HG02885 (cell line): ENCODE measurements at regions not wholly inside any gene's neighbourhood (a gene's known extent, or its start where the extent isn't known, plus 50 kb on each side); places are given as distances from the start of the nearest gene placed in this dataset.

ENCODE experiments used
- ATAC-seq: cut with Tn5 transposase; IDR thresholded peaks from one replicate; pipeline ENCODE4 v1.9.1; 2021; ENCODE audit warnings: mild to moderate bottlenecking; ENCODE audit not compliant: unreplicated experiment, poor library complexity

GRCh38 chr3:190252080-190252479 is 70.2 kb downstream of the CLDN1 start:
- ATAC-seq: no peak

GRCh38 chr3:190249414-190249813 is 72.8 kb downstream of the CLDN1 start:
- no peak for ATAC-seq

GRCh38 chr3:190242147-190242546 is 80.1 kb downstream of the CLDN1 start:
- no peak for ATAC-seq

GRCh38 chr3:190239325-190239724 is 82.9 kb downstream of the CLDN1 start:
- ATAC-seq: no peak

- ATAC-seq: no peak
These were observed 83.4 kb downstream of the CLDN1 start for GRCh38 chr3:190238871-190239270.

- no peak for ATAC-seq
These were observed 87.6 kb downstream of the CLDN1 start for GRCh38 chr3:190234621-190235020.

GRCh38 chr3:190229632-190230424 is 92.4 kb downstream of the CLDN1 start:
- peak; percentile 65 for ATAC-seq

- ATAC-seq: no peak
These were observed 95.2 kb downstream of the CLDN1 start for GRCh38 chr3:190227064-190227463.

- ATAC-seq: no peak
These were observed 97.2 kb downstream of the CLDN1 start for GRCh38 chr3:190224863-190225692.

GRCh38 chr3:190224456-190224855 is 97.8 kb downstream of the CLDN1 start:
- ATAC-seq: no peak

GRCh38 chr3:190222916-190223315 is 99.3 kb downstream of the CLDN1 start:
- no peak for ATAC-seq

GRCh38 chr3:190222360-190222759 is 99.9 kb downstream of the CLDN1 start:
- no peak for ATAC-seq

- no peak for ATAC-seq
These were observed 99.7 kb upstream of the P3H2 start for GRCh38 chr3:190220362-190220761.

- ATAC-seq: no peak
These were observed 96.4 kb upstream of the P3H2 start for GRCh38 chr3:190217081-190217480.

- no peak for ATAC-seq
These were observed 93.0 kb upstream of the P3H2 start for GRCh38 chr3:190213727-190214126.

- ATAC-seq: no peak
These were observed 89.9 kb upstream of the P3H2 start for GRCh38 chr3:190210608-190211007.

GRCh38 chr3:190209533-190209932 is 88.8 kb upstream of the P3H2 start:
- ATAC-seq: peak; percentile 43

- no peak for ATAC-seq
These were observed 87.5 kb upstream of the P3H2 start for GRCh38 chr3:190208196-190208595.

- ATAC-seq: peak; percentile 89
These were observed 85.0 kb upstream of the P3H2 start for GRCh38 chr3:190205739-190206138.

GRCh38 chr3:190204200-190204599 is 83.5 kb upstream of the P3H2 start:
- no peak for ATAC-seq

GRCh38 chr3:190197346-190197763 is 76.7 kb upstream of the P3H2 start:
- no peak for ATAC-seq
